ENCODE measurements at regions not wholly inside any gene's neighbourhood (a gene's known extent, or its start where the extent isn't known, plus 50 kb on each side); places are given as distances from the start of the nearest gene placed in this dataset.

DNA sequence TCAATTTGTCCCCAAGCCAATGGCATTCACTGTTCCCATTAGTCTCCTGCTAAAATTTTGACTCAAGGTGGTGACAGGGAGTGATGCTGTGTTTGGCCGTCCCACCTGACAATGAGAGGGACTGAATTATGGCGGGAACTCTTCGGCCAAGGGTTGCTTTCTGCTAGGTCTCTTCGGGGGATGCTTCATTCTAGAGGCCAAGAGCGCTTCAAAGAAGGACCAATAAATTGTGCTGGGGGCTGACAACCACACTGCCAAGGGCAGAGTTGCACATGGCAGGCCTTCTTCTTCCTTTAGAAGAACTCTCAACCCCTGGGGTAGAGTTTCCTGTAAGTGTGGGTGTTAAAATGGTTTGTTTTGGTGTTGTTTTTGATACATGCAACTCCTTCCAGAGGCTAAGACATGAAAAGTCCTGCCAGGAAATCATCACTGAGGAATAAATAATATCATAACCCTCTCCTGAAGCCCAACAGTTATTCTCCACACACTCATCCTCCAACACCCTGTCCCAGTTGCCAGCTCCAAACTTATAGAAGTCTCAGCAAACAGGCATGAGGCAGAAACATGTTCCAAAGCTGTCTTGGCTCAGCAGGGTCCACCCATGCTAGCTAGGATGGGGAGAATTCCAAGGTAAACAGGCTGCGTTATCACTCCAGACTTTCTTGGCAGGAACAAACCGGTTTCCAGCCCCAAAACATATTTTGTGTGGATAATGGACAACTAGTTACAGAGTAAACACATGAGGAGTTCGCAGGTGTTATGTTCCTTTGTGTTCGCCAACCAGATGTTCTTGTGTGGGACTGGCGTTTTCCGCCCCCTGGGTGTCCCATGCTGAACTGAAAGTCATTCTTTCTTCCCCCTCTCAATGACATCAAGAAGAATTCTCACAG, 396.7 kb upstream of the RGMA start:
- no peak for DNase-seq (ENCODE audit: low spot score)

DNA sequence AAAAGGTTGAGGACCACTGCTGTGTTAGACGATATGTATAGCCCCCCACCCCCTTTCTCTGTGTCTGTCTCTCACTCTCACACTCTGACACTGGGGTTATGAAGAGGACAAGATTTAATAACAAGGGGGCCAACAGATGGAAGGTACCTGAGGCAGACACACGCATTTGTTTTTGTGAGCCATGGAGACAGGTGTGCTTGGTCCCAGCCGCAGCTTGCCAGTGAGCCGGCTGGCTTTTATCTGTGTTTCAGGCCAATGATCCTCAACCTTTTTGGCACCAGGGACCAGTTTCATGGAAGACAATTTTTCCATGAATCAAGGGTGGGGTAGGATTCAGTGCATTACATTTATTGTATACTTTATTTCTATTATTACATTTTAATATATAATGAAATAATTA, 394.9 kb upstream of the RGMA start:
- no peak for DNase-seq (ENCODE audit: low spot score)

DNA sequence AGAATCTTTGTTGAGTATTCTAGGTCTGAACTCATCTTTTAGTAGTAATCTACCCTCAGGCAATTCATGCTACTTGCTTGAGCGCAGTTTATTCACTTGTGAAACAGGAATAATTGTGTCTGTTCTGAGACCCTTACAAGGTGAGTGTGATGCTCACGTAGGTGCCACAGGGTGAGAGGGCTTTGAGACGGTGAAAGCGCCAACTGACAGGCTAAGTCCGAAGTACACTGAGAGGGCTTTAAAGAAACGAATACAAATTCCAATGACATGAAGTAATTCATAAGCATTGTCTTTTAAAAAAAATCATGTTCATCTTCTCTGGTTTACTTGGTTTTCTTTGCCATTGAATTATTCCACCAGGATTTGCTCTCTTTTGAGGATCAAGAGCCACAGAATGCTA, 393.7 kb upstream of the RGMA start:
- DNase-seq (ENCODE audit: low spot score), result no peak

- no peak for DNase-seq (ENCODE audit: low spot score)
Measured at GRCh38 chr15:93479715-93480114, 390.7 kb upstream of the RGMA start.

GRCh38 chr15:93478947-93479346, 389.9 kb upstream of the RGMA start:
- no peak for DNase-seq (ENCODE audit: low spot score)

GRCh38 chr15:93477721-93478120, 388.7 kb upstream of the RGMA start:
- DNase-seq (ENCODE audit: low spot score), result no peak

DNA sequence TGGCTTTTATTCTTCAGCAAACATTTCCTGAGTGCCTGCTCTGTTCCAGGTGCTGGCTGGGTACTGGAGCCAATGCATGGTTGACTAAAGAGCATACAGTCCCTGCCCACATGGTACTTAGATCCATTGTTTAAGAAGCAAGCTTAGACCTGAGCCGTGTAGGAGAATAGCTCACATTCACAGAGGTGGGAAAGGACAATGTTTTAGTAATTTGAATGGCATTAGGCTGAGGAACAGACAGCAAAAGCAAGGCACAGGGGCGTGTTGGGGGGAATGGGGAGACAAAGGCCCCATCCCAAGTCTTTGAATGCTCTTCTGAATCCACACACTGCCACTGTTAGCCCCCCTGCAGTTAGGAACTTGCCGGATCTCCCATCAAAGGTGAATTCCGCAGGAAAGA, 388.2 kb upstream of the RGMA start:
- DNase-seq (ENCODE audit: low spot score), result no peak

DNA sequence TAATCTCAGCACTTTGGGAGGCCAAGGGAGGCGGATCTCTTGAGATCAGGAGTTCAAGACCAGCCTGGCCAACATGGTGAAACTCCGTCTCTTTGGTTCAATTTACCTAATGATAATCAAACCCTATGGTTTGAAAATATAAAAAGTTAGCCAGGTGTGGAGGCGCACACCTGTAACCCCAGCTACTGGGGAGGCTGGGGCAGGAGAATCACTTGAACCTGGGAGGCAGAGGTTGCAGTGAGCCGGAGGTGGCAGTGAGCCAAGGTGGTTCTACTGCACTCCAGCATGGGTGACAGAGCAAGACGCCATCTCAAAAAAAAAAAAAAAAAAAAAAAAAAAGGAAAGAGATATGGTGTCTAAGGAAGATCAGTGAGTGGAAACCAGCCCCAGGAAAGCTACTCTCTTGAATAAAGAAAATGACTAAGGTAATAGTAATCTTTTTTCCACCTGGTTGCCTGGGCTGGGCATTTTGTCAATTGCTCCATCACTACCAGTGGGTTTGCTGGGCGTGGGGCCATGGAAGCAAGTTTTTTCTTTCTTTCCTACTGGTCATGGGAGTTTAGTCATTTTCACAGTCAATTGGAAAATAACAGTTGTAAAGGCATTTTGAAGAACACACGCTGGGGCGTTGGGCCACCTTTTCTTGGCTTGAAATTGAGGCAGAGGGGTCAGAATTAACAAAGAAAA, 387.6 kb upstream of the RGMA start:
- DNase-seq (ENCODE audit: low spot score), result no peak

- no peak for DNase-seq (ENCODE audit: low spot score)
Measured at GRCh38 chr15:93474728-93475127, 385.7 kb upstream of the RGMA start.

GRCh38 chr15:93469994-93470393, 381.0 kb upstream of the RGMA start:
- no peak for DNase-seq (ENCODE audit: low spot score)

- no peak for DNase-seq (ENCODE audit: low spot score)
Measured at GRCh38 chr15:93467337-93467736, 378.3 kb upstream of the RGMA start.

GRCh38 chr15:93466380-93466779, 377.4 kb upstream of the RGMA start:
- no peak for DNase-seq (ENCODE audit: low spot score)

DNA sequence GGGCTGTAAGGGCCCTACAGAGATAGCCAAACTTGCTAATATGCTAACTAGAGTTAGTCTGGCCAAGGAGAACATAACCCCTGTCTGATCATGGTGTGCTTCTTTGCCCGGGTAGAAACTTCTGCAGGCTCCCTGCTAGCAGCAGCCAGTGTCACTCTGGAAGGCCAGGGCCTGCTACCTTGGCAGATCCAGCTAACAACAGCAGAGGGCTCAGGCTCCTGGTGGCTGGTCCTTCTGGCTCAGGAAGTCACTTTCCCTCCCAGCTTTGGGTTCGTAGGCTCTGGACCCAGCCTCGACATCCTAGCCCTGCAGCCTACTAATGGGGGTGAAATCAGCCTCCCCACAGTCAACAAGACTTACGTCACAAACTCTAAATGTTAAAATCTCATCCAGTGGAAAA, 373.7 kb upstream of the RGMA start:
- no peak for DNase-seq (ENCODE audit: low spot score)

DNA sequence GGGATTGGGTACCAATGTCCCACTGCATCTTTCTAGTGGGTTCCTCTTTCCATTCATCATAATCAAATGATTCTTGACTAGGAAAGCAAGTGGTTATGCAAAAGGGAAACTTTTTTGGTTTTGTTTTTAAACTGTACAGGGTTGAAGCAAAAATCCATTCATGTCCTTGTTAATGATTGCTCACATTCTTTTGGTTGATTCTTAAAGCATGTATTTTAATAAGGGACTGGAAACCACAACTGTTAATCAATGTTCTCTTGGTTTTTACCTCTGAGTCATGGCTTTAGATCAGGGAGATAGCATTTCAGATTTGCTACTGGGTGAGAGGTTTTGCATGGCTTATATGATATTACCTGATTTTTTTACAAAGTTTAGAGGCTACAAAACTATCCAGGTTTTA, 371.7 kb upstream of the RGMA start:
- no peak for DNase-seq (ENCODE audit: low spot score)

GRCh38 chr15:93459396-93459795, 370.4 kb upstream of the RGMA start:
- no peak for DNase-seq (ENCODE audit: low spot score)

- no peak for DNase-seq (ENCODE audit: low spot score)
Measured at GRCh38 chr15:93458597-93458996, 369.6 kb upstream of the RGMA start.

GRCh38 chr15:93454788-93455187, 365.8 kb upstream of the RGMA start:
- DNase-seq (ENCODE audit: low spot score), result no peak

- DNase-seq (ENCODE audit: low spot score), result no peak
Measured at GRCh38 chr15:93452537-93453211, 363.7 kb upstream of the RGMA start.

DNA sequence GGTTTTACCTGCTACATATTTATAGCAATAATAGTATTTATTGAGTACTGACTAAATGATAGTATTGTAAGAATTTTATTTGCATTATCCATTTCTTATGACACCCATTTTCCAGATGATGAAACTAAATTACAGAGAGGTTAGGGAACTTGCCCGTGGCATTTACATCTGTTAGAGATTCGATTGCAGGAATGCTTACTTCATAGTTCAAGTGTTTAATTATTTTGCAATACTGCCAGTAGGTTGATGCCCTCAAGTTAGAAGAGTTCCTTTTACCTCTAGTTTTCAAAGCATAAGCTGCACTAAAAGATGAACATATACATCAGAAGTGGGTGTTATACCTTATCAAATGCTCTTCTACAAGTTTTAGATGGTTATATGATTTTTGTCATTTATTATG, 362.8 kb upstream of the RGMA start:
- DNase-seq (ENCODE audit: low spot score), result no peak

DNA sequence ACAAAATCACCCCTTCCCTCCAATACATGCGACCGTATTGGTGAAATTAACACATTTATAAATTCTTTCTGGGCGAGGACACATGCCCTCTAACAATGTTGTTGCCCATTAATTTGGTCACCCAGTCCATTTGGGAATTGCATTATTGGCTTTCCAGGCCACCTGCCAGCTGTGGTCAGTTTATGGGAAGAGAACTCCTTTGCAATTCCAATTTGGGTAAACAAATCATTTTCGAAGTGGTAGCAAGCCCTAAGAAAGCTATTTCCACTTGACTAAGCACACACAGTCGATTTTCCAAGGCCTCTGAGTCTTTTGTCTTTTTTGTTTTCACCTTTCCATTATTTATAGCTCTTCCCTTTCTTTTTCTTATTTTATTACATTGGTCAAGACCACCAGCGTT, 362.3 kb upstream of the RGMA start:
- no peak for DNase-seq (ENCODE audit: low spot score)

- DNase-seq (ENCODE audit: low spot score), result no peak
Measured at GRCh38 chr15:93449798-93450197, 360.8 kb upstream of the RGMA start.

DNA sequence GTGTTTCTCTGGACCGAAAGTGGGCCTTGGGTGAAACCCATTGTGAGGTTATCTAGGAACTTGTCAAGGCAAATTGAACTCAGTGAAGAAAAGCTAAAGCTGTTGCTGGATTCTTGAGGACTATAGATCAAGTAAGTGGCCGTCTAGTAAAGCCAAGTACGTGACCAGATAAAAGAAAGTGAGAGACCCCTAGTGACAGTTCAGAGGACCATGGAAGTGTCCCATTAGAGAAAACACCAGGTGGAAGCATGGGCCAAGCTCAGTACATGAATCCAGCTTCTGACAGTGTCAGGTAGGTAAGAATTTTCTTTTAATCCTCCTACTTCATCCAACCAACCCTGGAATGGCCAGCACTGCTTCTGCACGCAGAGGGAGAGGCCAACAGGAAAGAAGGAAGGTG, 349.3 kb upstream of the RGMA start:
- no peak for DNase-seq (ENCODE audit: low spot score)

- DNase-seq (ENCODE audit: low spot score), result no peak
Measured at GRCh38 chr15:93432474-93432873, 343.5 kb upstream of the RGMA start.

Data from hematopoietic multipotent progenitor cell treated with erythropoietin and hydrocortisone succinate and interleukin-3 and kit ligand, for 15 days (in vitro differentiated cells).